ENCODE measurements at regions not wholly inside any gene's neighbourhood (a gene's known extent, or its start where the extent isn't known, plus 50 kb on each side); places are given as distances from the start of the nearest gene placed in this dataset.

GRCh38 chr3:10555263-10555662 is 49.9 kb upstream of the ATP2B2 start:
- DNase-seq, result no peak

DNA sequence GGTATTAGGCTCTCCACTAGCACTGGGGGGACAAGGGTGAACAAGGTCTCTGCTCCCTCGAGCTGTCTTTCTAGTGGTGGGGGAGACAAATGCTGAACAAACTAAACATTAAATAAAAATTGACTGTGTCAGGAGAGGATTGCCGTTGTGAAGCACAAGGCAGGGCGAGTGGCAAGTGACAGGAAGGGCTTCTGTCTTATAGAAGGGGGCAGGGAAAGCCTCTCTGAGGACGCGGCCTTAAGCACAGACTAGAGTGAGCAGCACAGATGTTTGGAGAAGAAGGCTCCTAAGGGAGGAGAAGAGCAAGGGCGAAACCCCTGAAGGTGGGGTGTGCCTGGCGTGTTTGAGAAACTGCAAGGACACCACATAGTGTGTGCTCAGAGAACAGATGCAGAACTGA is 50.9 kb upstream of the ATP2B2 start:
- DNase-seq, result no peak

- no peak for DNase-seq
Measured at GRCh38 chr3:10557250-10557649, 51.9 kb upstream of the ATP2B2 start.

- DNase-seq, result no peak
Measured at GRCh38 chr3:10557781-10558373, 52.5 kb upstream of the ATP2B2 start.

- no peak for DNase-seq
Measured at GRCh38 chr3:10558736-10559135, 53.4 kb upstream of the ATP2B2 start.

GRCh38 chr3:10560060-10560861 is 54.9 kb upstream of the ATP2B2 start:
- DNase-seq, result no peak

GRCh38 chr3:10561162-10561945 is 56.0 kb upstream of the ATP2B2 start:
- no peak for DNase-seq

DNA sequence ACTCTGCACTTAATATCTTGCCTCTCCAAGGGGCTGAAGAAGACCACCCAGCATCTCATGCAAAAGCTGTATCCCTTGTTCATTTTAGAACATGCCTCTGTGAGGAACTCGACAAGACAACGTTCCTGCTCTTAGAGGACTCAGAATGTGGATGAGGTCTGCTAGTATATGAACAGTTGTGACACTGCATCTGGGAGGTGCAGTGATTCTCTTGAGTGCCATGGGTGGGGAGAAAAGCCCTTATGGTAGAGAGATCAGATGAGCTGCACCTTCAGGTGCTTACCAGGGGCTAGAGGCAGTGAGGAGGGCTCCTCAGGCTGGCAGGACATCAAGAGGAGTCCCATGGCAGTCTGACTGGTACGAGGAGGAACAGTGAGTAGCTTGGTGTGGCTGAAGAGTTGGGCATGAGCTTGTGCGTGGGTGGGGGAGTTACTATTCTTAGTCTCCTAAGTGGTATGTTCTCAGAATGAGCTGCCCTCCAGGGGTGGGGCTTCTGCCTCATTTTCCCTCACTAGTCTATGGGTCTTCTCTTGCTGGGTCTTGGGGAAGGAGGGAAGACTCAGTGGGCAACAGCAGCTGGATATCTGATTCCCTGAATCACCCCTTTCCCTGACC is 56.7 kb upstream of the ATP2B2 start:
- DNase-seq, result no peak

- DNase-seq, result no peak
Measured at GRCh38 chr3:10563396-10563795, 58.0 kb upstream of the ATP2B2 start.

GRCh38 chr3:10565814-10566213 is 60.4 kb upstream of the ATP2B2 start:
- DNase-seq, result no peak

DNA sequence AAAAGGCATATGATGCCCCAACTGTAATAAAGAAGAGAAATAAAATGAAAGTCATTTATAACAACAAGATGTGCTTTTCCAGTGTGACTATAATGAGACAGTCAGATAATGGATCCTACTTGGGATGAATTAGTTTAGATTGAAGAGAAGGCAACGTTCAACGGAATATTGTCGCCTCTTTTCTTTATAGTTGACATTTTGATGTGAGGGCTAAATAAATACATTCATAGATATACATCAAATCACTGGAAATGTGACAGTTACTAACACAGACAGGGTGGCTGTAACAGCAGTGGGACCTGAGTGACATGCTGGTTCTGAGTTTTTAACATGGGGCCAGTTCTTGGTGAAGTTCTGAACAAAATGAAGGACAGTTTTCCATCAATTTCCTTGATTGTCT is 61.1 kb upstream of the ATP2B2 start:
- no peak for DNase-seq

GRCh38 chr3:10568549-10568948 is 63.2 kb upstream of the ATP2B2 start:
- no peak for DNase-seq

DNA sequence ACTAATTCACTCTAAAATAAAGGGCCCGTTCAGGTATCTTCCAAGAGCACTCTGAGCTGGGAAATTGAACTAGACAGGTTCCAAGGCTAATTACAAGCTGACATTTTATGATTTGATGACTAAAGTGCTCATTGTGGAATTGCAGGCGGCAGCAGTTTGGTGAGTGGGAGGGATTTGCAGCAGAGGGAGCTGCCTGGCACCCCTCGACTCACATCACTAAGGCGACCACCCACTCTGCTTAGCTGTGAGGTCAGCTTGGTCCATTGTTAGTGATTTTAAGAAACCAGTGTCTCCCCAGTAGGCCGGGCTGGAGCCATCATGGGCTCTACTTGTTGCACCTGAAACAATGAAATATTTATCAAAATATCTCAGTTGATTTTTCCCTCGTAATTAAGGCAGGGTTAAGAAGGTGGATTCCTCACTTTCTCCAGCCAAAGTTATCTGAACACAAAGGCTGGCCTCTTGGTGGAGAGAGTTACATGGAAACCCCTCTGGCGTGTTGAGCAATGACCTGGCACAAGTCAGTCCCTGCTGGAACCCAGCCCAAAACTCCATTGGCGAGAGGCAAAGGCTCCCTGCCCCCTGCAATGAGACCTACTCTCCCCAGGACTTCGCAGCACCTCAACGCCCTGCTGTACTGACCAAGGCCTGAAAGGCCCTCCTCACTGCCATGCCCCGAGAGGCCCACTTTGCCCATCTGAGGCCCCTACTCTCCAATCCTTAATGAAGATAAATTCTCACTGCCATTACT is 65.0 kb upstream of the ATP2B2 start:
- DNase-seq, result no peak

GRCh38 chr3:10574101-10574620 is 68.8 kb upstream of the ATP2B2 start:
- no peak for DNase-seq

- DNase-seq, result no peak
Measured at GRCh38 chr3:10575601-10576160, 70.3 kb upstream of the ATP2B2 start.

DNA sequence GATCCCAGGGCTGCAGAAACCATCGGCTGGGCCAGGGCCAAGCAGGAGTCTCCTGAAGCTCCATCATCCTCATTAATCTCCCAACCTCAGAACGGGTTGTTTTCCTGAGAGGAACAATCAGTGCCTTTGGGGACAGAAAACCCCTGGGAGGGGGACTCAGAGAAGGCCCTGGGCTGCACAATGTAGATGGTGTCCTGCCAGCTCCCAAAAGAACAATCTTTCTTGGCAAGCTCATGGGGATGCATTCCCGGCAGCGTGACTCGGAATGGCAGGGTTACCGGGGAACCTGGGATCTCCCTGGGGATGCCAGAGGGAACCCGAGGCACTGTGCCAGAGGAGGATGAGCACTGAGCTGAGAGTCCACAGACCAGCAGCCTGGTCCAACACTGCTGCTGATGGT is 72.1 kb upstream of the ATP2B2 start:
- no peak for DNase-seq

DNA sequence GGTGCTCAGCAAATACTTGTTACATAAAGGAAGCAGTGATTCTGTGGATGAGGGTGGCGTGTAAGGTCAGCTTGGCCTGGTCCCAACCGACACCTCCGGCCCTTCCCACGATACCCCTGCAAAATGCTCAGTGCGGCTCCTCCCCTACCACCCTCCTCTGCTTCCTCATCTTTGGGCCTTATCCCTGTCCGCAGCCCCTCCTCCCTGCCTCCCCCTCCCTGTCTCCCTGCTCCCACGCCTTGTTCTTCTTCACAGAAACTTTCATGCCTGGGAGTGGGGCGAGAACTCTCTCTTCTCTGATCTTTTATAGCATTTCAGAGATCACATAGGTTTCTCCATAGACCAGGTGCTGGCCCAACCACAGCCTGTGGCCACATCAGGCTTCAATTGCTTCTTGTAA is 75.0 kb upstream of the ATP2B2 start:
- DNase-seq, result no peak

DNA sequence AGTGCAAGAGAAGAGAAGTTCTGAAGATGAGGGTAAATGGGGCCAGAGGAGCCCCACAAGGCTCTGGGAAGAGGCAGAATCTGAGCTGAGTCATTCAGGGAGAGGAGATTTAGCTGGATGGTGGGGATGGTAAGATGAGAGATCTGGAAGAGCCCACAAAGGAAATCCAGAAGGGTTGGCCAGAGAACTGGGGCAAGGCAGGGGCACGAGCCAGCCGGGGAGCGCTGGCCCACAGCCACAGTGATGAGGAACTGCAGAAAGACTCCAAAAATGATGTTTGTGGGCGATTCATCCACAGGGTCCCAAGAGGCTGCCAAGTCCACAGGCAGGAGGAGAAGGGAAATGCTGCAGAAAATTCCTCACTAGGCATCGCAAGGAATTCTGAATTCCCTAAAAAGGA is 75.9 kb upstream of the ATP2B2 start:
- DNase-seq, result no peak

DNA sequence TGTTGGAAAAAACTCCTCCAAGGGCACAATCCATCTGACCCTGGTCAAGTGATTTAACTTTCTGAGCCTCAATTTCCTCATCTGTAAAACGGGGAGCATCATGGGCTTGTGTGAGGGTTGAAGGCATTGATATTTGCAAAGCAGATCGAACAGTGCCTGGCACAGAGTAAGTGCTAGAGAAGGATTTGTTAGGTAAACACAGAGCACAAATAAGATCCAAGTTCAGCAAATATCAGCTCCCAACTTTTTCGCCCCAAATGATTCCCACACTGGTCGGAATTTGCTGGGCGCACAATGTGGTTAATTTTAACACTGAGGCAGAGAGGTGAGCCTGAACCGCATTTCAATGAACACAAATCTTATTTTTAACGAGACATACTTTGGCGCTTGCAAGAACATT is 76.3 kb upstream of the ATP2B2 start:
- no peak for DNase-seq

DNA sequence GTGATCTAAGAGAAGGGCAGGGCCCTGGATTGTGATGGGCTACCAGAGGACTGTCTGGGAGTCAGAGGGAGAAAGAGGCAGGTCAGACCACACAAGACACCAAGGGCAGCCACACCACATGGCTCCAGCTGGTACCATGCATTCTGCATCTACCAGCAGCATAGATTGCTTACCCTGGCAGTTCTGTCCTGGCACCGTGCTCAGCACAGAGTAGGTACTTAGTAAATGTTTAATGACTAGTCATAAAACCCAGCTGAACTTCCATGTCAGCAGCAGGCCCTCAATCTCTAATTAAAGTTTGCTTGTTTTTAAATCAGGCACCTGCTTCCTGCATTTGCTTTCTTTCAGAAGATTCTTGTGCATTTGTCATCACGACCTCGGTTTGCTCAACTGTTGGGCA is 77.3 kb upstream of the ATP2B2 start:
- DNase-seq, result no peak

DNA sequence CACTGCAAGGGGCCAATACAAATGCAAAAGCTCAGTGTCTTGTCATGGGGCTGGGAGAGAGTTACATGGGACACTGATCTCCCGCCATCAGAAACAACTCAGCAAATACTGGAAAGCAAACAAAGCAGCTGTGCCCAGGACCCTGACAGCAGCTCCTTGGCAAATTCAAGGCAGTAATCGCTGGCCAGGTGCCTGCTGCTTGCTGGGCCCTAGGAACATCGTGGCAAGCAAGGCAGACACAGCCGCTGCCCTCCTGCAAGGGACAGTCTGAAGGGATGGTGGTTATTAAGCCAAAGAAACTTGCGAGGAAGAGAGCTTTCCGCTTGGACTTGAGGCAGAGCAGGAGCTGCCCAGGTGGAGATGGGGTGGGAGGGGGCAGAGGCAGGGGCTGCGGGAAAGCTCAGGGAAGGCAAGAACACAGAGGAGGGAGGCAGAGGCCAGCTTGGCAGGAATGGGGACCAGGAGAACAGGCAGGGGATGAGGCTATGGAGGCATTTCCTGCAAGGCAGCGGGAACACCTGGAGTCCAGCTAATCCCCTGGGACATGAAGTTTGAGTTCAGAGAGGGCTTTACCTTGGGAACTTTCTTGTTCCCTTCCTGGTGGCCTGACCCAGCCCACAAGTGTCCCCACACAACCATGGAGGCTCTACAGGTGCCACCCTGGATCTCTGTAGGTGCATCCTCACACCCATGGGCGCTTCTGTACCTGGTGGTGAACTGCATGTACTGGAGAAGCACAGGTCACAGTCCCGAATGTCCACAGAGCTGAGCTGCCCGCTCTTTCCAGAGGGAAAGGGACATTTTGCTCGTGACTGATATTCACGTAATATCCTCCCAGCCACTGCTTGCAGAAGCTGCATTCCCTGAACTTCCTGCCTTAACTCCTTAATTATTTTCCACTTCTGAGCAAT is 78.7 kb upstream of the ATP2B2 start:
- no peak for DNase-seq

All from right hindlimb (tissue), 1 donor.